UCSD-AML1 (cell line): ENCODE measurements at regions not wholly inside any gene's neighbourhood (a gene's known extent, or its start where the extent isn't known, plus 50 kb on each side); places are given as distances from the start of the nearest gene placed in this dataset.
"Not testable (repeated sequence)": the region's sequence is repeated elsewhere in the genome, so short reads cannot be mapped to it uniquely, and the experiment has no call there.

Experiments
- DNase-seq: peaks from one replicate; lab custom pipeline; 2025; ENCODE audit not compliant: unreplicated experiment; lab: John Stamatoyannopoulos, UW

GRCh38 chr9:29270400-29270799 is 1697.1 kb upstream of the C9orf72 start:
- DNase-seq = not testable (repeated sequence)

- no peak for DNase-seq
Measured at GRCh38 chr9:29282121-29282520, 1708.8 kb upstream of the C9orf72 start.

- peak; percentile 6 for DNase-seq
Measured at GRCh38 chr9:29285818-29286217, 1712.5 kb upstream of the C9orf72 start.

- no peak for DNase-seq
Measured at GRCh38 chr9:29289365-29289764, 1716.1 kb upstream of the C9orf72 start.

- no peak for DNase-seq
Measured at GRCh38 chr9:29290516-29290915, 1717.2 kb upstream of the C9orf72 start.

GRCh38 chr9:29297592-29297991 is 1724.3 kb upstream of the C9orf72 start:
- no peak for DNase-seq

GRCh38 chr9:29311221-29311620 is 1737.9 kb upstream of the C9orf72 start:
- no peak for DNase-seq

- no peak for DNase-seq
Measured at GRCh38 chr9:29312327-29312726, 1739.0 kb upstream of the C9orf72 start.

GRCh38 chr9:29319736-29320513 is 1746.6 kb upstream of the C9orf72 start:
- no peak for DNase-seq

- DNase-seq = no peak
Measured at GRCh38 chr9:29322240-29322639, 1749.0 kb upstream of the C9orf72 start.

GRCh38 chr9:29325894-29326293 is 1752.6 kb upstream of the C9orf72 start:
- DNase-seq = no peak

GRCh38 chr9:29332789-29333188 is 1759.5 kb upstream of the C9orf72 start:
- DNase-seq = no peak

GRCh38 chr9:29336281-29336680 is 1763.0 kb upstream of the C9orf72 start:
- no peak for DNase-seq

- DNase-seq = no peak
Measured at GRCh38 chr9:29339387-29339786, 1766.1 kb upstream of the C9orf72 start.

GRCh38 chr9:29348999-29349398 is 1775.7 kb upstream of the C9orf72 start:
- DNase-seq = no peak

- DNase-seq = no peak
Measured at GRCh38 chr9:29389421-29389820, 1816.1 kb upstream of the C9orf72 start.

- DNase-seq = no peak
Measured at GRCh38 chr9:29390859-29391258, 1817.6 kb upstream of the C9orf72 start.

GRCh38 chr9:29393064-29393463 is 1819.8 kb upstream of the C9orf72 start:
- DNase-seq = no peak

GRCh38 chr9:29394855-29395254 is 1821.6 kb upstream of the C9orf72 start:
- DNase-seq = no peak

- DNase-seq = no peak
Measured at GRCh38 chr9:29397148-29397547, 1823.9 kb upstream of the C9orf72 start.

- DNase-seq = no peak
Measured at GRCh38 chr9:29416204-29416603, 1842.9 kb upstream of the C9orf72 start.

- no peak for DNase-seq
Measured at GRCh38 chr9:29422438-29422837, 1849.2 kb upstream of the C9orf72 start.

- no peak for DNase-seq
Measured at GRCh38 chr9:29432191-29432590, 1858.9 kb upstream of the C9orf72 start.
